GM12878 (cell line): ENCODE measurements at regions not wholly inside any gene's neighbourhood (a gene's known extent, or its start where the extent isn't known, plus 50 kb on each side); places are given as distances from the start of the nearest gene placed in this dataset.
A peak's percentile ranks its signal among the peaks of the same experiment; 100 is the strongest.

ENCODE experiments used
- ATAC-seq: fragments of 200-7000 bp; cut with Tn5 transposase; 3 replicates; pipeline ENCODE4 v1.9.1; 2020; ENCODE audit warnings: mild to moderate bottlenecking, moderate library complexity
- BruUV-seq: library from RNA; stranded (reverse); fragments of 400-500 nt; replicated peaks from 2 replicates; lab custom pipeline; 2021; lab: Mats Ljungman, UMichigan
- CTCF ChIA-PET: fragments of 300-600 bp; sonication (Branson Sonifier 250); formaldehyde crosslinking; extraction: SDS; loops from one replicate; lab custom pipeline; 2021; ENCODE audit warnings: inconsistent platforms; lab: Yijun Ruan, JAX
- POLR2A ChIA-PET: fragments of 350-600 bp; formaldehyde crosslinking; extraction: SDS; loops from one replicate; lab custom pipeline; 2021; ENCODE audit warnings: inconsistent platforms; lab: Charles Lee
- RAD21 ChIA-PET: fragments of 300-600 bp; sonication (Branson Sonifier 250); formaldehyde crosslinking; loops from one replicate; lab custom pipeline; 2023; ENCODE audit warnings: antibody characterized with exemption; ENCODE audit not compliant: unreplicated experiment; lab: Charles Lee
- SMC1A ChIA-PET: fragments of 300-600 bp; sonication (Branson Sonifier 250); formaldehyde crosslinking; loops from one replicate; lab custom pipeline; 2023; ENCODE audit not compliant: unreplicated experiment, uncharacterized antibody; lab: Charles Lee
- DNase-seq: peaks from one replicate; pipeline ENCODE4 v3.0.0-alpha.2; 2011; ENCODE audit warnings: low read depth, low spot score
- FAIRE-seq: peaks from 3 replicates; lab custom pipeline; 2011; peaks lifted over from hg19 to GRCh38; lab: Jason Lieb, UNC
- H2AFZ ChIP-seq: 2 replicates; pipeline ENCODE4 v1.6.0; 2011; ENCODE audit warnings: low read depth, low read length, control low read depth; ENCODE audit not compliant: control insufficient read depth
- H3K27ac ChIP-seq: 2 replicates; pipeline ENCODE4 v1.5.1; 2011; ENCODE audit warnings: control low read depth; ENCODE audit not compliant: control insufficient read depth, insufficient read depth
- H3K27me3 ChIP-seq, 2 experiments: replicated peaks in 1 of 2; 2 replicates each; pipeline versions ENCODE4 v1.6.0 to v1.6.1; 2011; ENCODE audit warnings: low read length in 1 of 2; ENCODE audit not compliant: control insufficient read depth in 2 of 2, insufficient read depth in 2 of 2
- H3K36me3 ChIP-seq, 2 experiments: 2 replicates each; pipeline ENCODE4 v1.5.1; 2011; ENCODE audit warnings: low read length in 1 of 2; ENCODE audit not compliant: control insufficient read depth in 2 of 2, insufficient read depth in 2 of 2
- H3K4me1 ChIP-seq: 2 replicates; pipeline ENCODE4 v1.6.1; 2011; ENCODE audit warnings: mild to moderate bottlenecking, low read length, moderate library complexity, mixed read lengths; ENCODE audit not compliant: control insufficient read depth, insufficient read depth
- H3K4me2 ChIP-seq: 2 replicates; pipeline ENCODE4 v1.6.0; 2011; ENCODE audit warnings: control low read depth; ENCODE audit not compliant: control insufficient read depth, insufficient read depth
- H3K4me3 ChIP-seq: fragments of 200-600 bp; sonication (generic); 2 replicates; pipeline ENCODE4 v1.5.1; 2016
- H3K79me2 ChIP-seq: 2 replicates; pipeline ENCODE4 v1.6.0; 2011; ENCODE audit warnings: low read length; ENCODE audit not compliant: control insufficient read depth, insufficient read depth
- H3K9ac ChIP-seq: 2 replicates; pipeline ENCODE4 v1.8.0; 2011; ENCODE audit warnings: low read length, control low read depth, mixed read lengths; ENCODE audit not compliant: control insufficient read depth, insufficient read depth
- H3K9me3 ChIP-seq: replicated peaks from 3 replicates; pipeline ENCODE4 v1.5.1; 2011; ENCODE audit warnings: mild to moderate bottlenecking, low read length; ENCODE audit not compliant: control insufficient read depth, insufficient read depth
- H4K20me1 ChIP-seq: 2 replicates; pipeline ENCODE4 v1.6.0; 2011; ENCODE audit not compliant: control insufficient read depth, insufficient read depth
- BHLHE40 ChIP-seq, 2 experiments: fragments of 450-650 bp in 1 of 2; IDR thresholded peaks; 2 replicates each; pipeline ENCODE4 v1.6.1; 2011 to 2017; ENCODE audit warnings: low read depth in 2 of 2, borderline replicate concordance in 1 of 2, improper control_type of control experiment in 1 of 2, low read length in 1 of 2, mild to moderate bottlenecking in 1 of 2
- CREB1 ChIP-seq: IDR thresholded peaks from 2 replicates; pipeline ENCODE4 v1.6.1; 2012; ENCODE audit warnings: low read depth, mild to moderate bottlenecking, inconsistent platforms
- IKZF1 ChIP-seq: fragments of 450-650 bp; conservative IDR thresholded peaks from 2 replicates; pipeline ENCODE4 v1.6.1; 2017; ENCODE audit warnings: antibody characterized with exemption, mild to moderate bottlenecking
- IKZF2 ChIP-seq, 2 experiments: fragments of 450-650 bp; IDR thresholded peaks; 2 replicates each; pipeline ENCODE4 v1.6.1; 2017; ENCODE audit warnings: mild to moderate bottlenecking in 2 of 2, moderate library complexity in 2 of 2
- JUNB ChIP-seq: IDR thresholded peaks from 2 replicates; pipeline ENCODE4 v1.6.1; 2016; ENCODE audit warnings: antibody characterized with exemption, mild to moderate bottlenecking
- PAX5 ChIP-seq: IDR thresholded peaks from 2 replicates; pipeline ENCODE4 v1.6.1; 2011; ENCODE audit warnings: low read depth, low read length, borderline replicate concordance
- SPI1 ChIP-seq: IDR thresholded peaks from 2 replicates; pipeline ENCODE4 v1.6.1; 2011; ENCODE audit warnings: low read depth, mild to moderate bottlenecking, low read length, moderate library complexity, borderline replicate concordance; ENCODE audit not compliant: insufficient read depth
- ZNF622 ChIP-seq: fragments of 450-650 bp; IDR thresholded peaks from 2 replicates; pipeline ENCODE4 v1.6.1; 2017; ENCODE audit warnings: mild to moderate bottlenecking, inconsistent platforms
- WGBS: methylation state at CpG from one replicate; pipeline ENCODE4 v1.1.6; 2016; ENCODE audit warnings: low lambda C conversion rate; ENCODE audit not compliant: insufficient replicate concordance, insufficient coverage; ENCODE audit errors: missing lambda C conversion rate; 5-methylcytosine and 5-hydroxymethylcytosine counted together
- in situ Hi-C: fragments of 300-500 bp; cut with MboI; formaldehyde crosslinking; loops from 9 replicates; pipeline ENCODE4 v1.14.3; 2018; ENCODE audit warnings: mixed read lengths
- intact Hi-C: fragments of 100-400 bp; cut with micrococcal nuclease; formaldehyde crosslinking; loops from one replicate; pipeline ENCODE4 v1.14.2; 2022; ENCODE audit not compliant: unreplicated experiment
- TF ChIP-seq, protein P1 (sequence below): fragments of 450-650 bp; IDR thresholded peaks from 2 replicates; pipeline ENCODE4 v1.6.1; 2016; ENCODE audit warnings: mild to moderate bottlenecking

DNA sequence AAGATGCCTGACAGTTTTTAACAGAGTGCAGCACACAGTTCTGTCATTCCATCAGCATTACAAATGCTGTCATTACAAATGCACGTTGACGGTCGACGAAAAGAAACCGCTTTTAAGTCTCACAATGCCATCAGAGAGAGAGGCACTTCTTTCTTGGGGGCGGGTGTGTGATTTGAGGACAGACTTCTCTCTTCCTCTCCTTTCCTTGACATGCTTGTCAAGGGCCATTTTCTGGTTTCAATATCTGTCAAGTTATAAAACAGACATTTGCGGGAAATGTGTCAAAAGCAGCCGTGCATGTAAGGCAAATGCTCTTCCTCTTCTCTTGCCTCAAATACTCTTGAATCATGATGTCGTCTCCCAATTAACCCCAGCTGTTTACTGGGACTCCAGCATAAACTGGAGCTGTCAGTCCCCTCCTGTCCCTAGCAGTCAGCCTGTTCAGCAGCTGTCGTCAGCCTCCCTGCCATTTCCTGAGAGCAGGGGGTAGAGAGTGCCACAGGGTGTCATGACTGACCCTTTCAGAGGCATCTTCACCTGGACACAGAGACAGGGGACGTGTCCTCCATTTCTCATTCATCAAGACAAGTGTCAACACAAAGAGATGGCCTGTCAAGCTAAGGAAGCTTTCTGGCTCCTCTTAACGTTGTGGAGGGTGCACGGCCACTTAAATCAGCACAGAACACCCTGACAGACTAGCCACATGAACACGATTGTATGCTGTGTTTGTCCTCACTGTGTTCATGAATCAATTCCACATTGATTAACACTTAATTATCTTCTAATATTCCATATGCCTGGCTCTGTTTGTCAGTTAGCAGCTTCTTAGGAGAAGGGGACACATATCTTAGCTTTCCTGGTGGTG, 305.4 kb upstream of the RAB6C start:
- peak; percentile 47 for FAIRE-seq
- H3K9me3 ChIP-seq, result no peaks in the 10 kb centered on the region; the same call in 2 of the 3 replicates
- no peak overlapping the region for H3K27ac ChIP-seq
- H3K4me2 ChIP-seq, result peak overlapping the region; percentile 40
- DNase-seq, result peak; percentile 38
- SMC1A ChIA-PET, result interaction anchor here (0.5 kb wide), 1 partner anchor 195 kb away, joined by 3 read pairs; no protein-coding TSS in a partner anchor
- H3K4me3 ChIP-seq, result no peak overlapping the region
- H3K9ac ChIP-seq, result no peak overlapping the region
- H2AFZ ChIP-seq, result no peak overlapping the region
- no peaks in the 10 kb centered on the region for H3K36me3 ChIP-seq
- H3K79me2 ChIP-seq, result no peaks in the 10 kb centered on the region
- no peaks in the 10 kb centered on the region; a peak in 1 of 4 replicates for H3K27me3 ChIP-seq
- H4K20me1 ChIP-seq, result no peaks in the 10 kb centered on the region
- CTCF ChIA-PET, result interaction anchor here (1.2 kb wide), 1 partner anchor 144 kb away, joined by 3 read pairs; no protein-coding TSS in a partner anchor
- 0 out of 4 replicates have a peak, but pooled peaks of 1 of the 2 experiments have one; percentile 9 for TF ChIP-seq BHLHE40 (IDR thresholded peaks at IDR 0.05; ENCODE audit: borderline replicate concordance in 1 of 2, low read depth in 2 of 2, low read length in 1 of 2)
- TF ChIP-seq CREB1, result peak; percentile 58; the same call in 1 of the 2 replicates
- TF ChIP-seq ZNF622, result no peak
- TF ChIP-seq JUNB, result no peak
- peak in 1 of 2 experiments; percentile 19; a peak in 1 of 4 replicates for TF ChIP-seq IKZF2 (IDR thresholded peaks at IDR 0.05)
- TF ChIP-seq IKZF1, result peak; percentile 35; the same call in 1 of the 2 replicates
- TF ChIP-seq SPI1, result peak; percentile 46; the same call in 1 of the 2 replicates
- TF ChIP-seq PAX5, result peak; percentile 60; the same call in 1 of the 2 replicates
- TF ChIP-seq, protein P1, sequence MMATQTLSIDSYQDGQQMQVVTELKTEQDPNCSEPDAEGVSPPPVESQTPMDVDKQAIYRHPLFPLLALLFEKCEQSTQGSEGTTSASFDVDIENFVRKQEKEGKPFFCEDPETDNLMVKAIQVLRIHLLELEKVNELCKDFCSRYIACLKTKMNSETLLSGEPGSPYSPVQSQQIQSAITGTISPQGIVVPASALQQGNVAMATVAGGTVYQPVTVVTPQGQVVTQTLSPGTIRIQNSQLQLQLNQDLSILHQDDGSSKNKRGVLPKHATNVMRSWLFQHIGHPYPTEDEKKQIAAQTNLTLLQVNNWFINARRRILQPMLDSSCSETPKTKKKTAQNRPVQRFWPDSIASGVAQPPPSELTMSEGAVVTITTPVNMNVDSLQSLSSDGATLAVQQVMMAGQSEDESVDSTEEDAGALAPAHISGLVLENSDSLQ, result peak; percentile 44; the same call in 1 of the 2 replicates
- intact Hi-C loops, result no loop called here
- ATAC-seq, result peak; percentile 87
- RAD21 ChIA-PET, result no interaction called here
- POLR2A ChIA-PET, result no interaction called here
- peaks cover 8% of the 10 kb centered on the region for H3K4me1 ChIP-seq
- WGBS, result 3% methylated on average over 14 of the region's 14 CpGs
- in situ Hi-C loops, result no loop called here
- BruUV-seq, result no TSS peak
